GM10266 (cell line): ENCODE measurements at regions not wholly inside any gene's neighbourhood (a gene's known extent, or its start where the extent isn't known, plus 50 kb on each side); places are given as distances from the start of the nearest gene placed in this dataset.

Experiments
- DNase-seq: peaks from one replicate; pipeline ENCODE4 v3.0.0; 2012; ENCODE audit errors: extremely low spot score
- TF ChIP-seq, protein P1 (sequence below): IDR thresholded peaks from 2 replicates; pipeline ENCODE4 v1.5.1; 2012; ENCODE audit warnings: mild to moderate bottlenecking, low read depth; ENCODE audit not compliant: control insufficient read depth, insufficient read depth; ENCODE audit errors: missing control alignments

DNA sequence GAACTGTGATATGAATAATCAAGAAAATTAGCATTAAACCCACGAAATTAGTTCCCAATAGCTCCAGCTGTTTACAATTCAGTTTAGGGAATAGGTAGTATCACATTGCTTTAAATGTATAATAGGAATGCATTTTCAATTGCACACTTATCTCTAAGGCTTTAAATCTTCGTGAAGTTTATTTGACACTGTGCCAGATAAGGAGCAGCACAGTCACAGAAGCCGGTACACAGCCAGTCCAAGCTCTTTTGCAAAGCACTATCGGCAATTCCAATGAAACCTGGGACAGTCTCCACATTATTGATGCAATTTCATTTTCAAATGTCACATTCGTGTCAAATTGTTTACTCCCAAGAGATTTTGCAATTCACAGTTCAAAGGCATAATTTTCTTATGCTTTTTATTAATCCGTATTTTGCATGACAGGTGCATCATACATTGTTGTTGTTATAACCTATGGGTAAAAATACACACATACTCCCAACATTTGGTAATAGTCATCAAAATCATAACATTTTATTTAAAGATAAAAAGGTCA is 602.8 kb downstream of the RPS29 start:
- DNase-seq = no peak
- TF ChIP-seq, protein P1, sequence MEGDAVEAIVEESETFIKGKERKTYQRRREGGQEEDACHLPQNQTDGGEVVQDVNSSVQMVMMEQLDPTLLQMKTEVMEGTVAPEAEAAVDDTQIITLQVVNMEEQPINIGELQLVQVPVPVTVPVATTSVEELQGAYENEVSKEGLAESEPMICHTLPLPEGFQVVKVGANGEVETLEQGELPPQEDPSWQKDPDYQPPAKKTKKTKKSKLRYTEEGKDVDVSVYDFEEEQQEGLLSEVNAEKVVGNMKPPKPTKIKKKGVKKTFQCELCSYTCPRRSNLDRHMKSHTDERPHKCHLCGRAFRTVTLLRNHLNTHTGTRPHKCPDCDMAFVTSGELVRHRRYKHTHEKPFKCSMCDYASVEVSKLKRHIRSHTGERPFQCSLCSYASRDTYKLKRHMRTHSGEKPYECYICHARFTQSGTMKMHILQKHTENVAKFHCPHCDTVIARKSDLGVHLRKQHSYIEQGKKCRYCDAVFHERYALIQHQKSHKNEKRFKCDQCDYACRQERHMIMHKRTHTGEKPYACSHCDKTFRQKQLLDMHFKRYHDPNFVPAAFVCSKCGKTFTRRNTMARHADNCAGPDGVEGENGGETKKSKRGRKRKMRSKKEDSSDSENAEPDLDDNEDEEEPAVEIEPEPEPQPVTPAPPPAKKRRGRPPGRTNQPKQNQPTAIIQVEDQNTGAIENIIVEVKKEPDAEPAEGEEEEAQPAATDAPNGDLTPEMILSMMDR = no peak

DNA sequence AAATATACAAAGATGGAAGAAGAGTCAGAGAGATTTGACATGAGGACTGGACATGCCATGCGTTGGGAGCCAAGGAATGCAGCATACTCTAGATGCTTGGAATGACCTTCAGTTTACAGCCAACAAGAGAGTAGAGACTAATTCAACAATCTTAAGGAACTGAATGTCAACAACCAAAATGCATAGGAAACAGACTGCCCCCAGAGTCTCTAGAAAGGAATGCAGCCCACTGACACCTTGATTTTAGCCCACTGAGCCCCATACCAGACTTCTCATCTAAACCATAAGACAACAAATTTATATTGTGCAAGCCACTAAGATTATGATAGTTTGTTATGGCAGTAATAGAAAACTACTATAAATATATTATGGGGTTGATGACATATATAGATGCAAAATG is 611.2 kb downstream of the RPS29 start:
- no peak for DNase-seq
- TF ChIP-seq, protein P1 = no peak

DNA sequence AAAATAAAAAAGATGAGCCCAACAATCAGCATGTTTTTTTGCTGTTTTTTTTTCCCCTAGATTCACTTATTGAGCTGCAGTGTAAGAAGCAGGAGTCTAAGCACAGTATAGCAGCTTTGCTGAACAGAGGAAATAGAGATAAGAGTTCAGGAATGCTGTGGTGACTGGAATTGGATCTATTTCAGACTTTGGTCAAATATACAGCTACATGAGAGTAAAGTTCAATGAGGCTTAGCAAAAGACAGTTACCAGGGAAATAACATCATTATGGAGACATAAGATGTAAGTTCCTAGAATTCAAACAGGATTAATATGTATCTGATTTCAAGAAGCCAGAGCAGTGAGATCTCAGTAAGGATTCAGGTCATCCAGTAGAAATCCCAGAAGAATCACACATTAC is 613.0 kb downstream of the RPS29 start:
- TF ChIP-seq, protein P1 = no peak
- DNase-seq = no peak

DNA sequence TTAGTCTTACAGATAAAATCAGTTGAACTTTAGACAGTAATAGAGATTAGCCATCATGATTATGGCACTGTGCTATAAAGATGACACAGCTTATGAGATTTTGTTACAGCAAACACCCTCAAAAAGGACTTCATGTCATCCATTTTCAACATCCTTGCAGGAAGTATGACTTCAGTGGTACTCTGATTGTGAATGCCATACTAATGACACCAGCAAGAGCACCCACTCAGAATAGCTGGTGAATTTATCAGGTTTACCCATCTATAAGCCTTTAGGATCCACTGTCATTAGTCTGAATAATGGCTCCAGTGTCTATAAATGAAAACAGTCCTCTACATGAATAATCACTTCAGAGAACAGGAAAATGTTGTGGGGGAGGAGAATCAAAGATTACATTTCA is 615.2 kb downstream of the RPS29 start:
- TF ChIP-seq, protein P1 = no peak
- no peak for DNase-seq

DNA sequence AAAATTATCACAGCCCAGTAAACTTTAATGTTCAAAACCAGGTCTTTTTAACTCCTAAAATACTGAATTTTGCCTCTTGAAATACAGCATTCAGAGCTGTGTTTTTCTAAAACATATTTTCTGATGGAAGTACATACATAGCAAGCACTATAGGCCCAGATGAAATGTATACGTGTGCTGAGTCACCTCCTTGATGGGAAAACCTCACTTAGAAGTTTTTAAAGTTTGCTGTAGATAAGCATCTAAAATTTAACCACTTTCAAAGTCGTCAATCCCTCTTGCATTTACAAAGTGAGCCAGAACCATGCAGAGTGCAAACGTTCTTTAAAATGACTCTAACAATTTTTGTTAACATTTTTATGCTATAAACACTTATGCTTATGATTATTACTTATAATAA is 618.8 kb downstream of the RPS29 start:
- no peak for DNase-seq
- TF ChIP-seq, protein P1 = no peak

DNA sequence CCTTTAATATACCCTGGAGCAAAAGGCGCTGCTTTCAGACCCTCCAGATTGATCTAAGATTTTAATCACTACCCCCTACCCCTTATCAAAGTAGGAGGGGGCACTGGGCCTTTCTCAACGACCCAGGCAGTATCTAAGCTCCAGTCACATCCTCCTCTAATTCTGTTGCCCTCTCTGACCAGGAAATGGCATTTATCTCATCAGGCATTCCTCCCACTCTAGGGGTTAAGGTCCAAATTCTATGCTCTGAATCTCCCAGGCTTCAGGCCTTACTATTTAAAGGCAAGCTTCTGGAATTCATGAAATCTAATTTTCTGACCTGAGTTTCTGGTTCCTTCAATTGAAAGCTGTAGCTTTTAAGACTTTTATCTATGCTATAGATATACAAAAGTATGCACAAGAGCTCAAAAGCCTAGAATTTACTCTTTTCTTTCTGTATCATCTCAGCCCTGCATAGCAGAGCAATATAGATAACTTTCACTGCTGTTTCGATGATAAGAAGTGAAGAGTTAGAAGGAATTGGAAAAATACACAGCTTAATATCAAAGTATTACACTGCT is 622.9 kb downstream of the RPS29 start:
- TF ChIP-seq, protein P1 = no peak
- DNase-seq = no peak

DNA sequence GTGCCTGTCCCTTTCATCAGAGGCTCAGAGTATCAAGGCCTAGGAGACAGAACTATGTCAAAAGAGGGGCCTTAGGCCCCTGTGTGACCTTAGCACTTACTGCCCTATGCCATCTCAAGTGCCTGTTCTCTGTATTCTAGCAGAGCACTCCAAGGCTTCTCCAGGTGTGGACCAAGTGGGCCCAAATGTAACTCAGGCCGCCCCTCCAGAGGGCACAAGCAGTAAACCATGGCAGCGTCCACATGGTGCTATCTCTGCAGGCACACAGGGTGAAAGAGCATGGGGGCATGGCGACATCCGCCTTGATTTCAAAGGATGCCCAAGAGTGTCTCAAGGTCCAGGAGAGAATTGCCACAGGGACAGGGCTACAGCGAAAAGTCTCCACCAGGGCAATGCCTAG is 628.7 kb downstream of the RPS29 start:
- DNase-seq = no peak
- TF ChIP-seq, protein P1 = no peak
